NCI-H146 (cell line): ENCODE measurements at regions not wholly inside any gene's neighbourhood (a gene's known extent, or its start where the extent isn't known, plus 50 kb on each side); places are given as distances from the start of the nearest gene placed in this dataset.
"Not testable (repeated sequence)": the region's sequence is repeated elsewhere in the genome, so short reads cannot be mapped to it uniquely, and the experiment has no call there.

ENCODE experiments used
- DNase-seq: peaks from one replicate; lab custom pipeline; 2025; lab: John Stamatoyannopoulos, UW

GRCh38 chr3:77707281-77707680, 667.4 kb downstream of the ROBO2 start:
- DNase-seq, result peak; percentile 39

- DNase-seq, result no peak
Observed at GRCh38 chr3:77709155-77709554, 669.3 kb downstream of the ROBO2 start.

GRCh38 chr3:77718311-77718710, 678.4 kb downstream of the ROBO2 start:
- no peak for DNase-seq

- DNase-seq, result no peak
Observed at GRCh38 chr3:77720460-77720971, 680.6 kb downstream of the ROBO2 start.

- no peak for DNase-seq
Observed at GRCh38 chr3:77726517-77726916, 686.6 kb downstream of the ROBO2 start.

- no peak for DNase-seq
Observed at GRCh38 chr3:77746048-77746447, 706.1 kb downstream of the ROBO2 start.

- DNase-seq, result no peak
Observed at GRCh38 chr3:77746892-77747291, 707.0 kb downstream of the ROBO2 start.

- not testable (repeated sequence) for DNase-seq
Observed at GRCh38 chr3:77756397-77756975, 716.6 kb downstream of the ROBO2 start.

- DNase-seq, result no peak
Observed at GRCh38 chr3:77772459-77772858, 732.6 kb downstream of the ROBO2 start.

GRCh38 chr3:77773084-77773483, 733.2 kb downstream of the ROBO2 start:
- DNase-seq, result no peak

- DNase-seq, result no peak
Observed at GRCh38 chr3:77780278-77780996, 740.5 kb downstream of the ROBO2 start.

- no peak for DNase-seq
Observed at GRCh38 chr3:77786216-77786615, 746.3 kb downstream of the ROBO2 start.

- DNase-seq, result peak; percentile 89
Observed at GRCh38 chr3:77795013-77795412, 755.1 kb downstream of the ROBO2 start.

GRCh38 chr3:77799278-77799677, 759.4 kb downstream of the ROBO2 start:
- DNase-seq, result peak; percentile 33

GRCh38 chr3:77800893-77801292, 761.0 kb downstream of the ROBO2 start:
- DNase-seq, result no peak

- no peak for DNase-seq
Observed at GRCh38 chr3:77807312-77807711, 767.4 kb downstream of the ROBO2 start.

GRCh38 chr3:77814845-77815244, 774.9 kb downstream of the ROBO2 start:
- no peak for DNase-seq

GRCh38 chr3:77815467-77815866, 775.6 kb downstream of the ROBO2 start:
- DNase-seq, result peak; percentile 20

GRCh38 chr3:77816366-77816765, 776.5 kb downstream of the ROBO2 start:
- no peak for DNase-seq

GRCh38 chr3:77825001-77825827, 785.3 kb downstream of the ROBO2 start:
- peak; percentile 32 for DNase-seq

GRCh38 chr3:77835921-77836320, 796.0 kb downstream of the ROBO2 start:
- no peak for DNase-seq

GRCh38 chr3:77837456-77838025, 797.6 kb downstream of the ROBO2 start:
- DNase-seq, result no peak
